Fibroblast of skin of left quadriceps (primary cell): ENCODE measurements at regions not wholly inside any gene's neighbourhood (a gene's known extent, or its start where the extent isn't known, plus 50 kb on each side); places are given as distances from the start of the nearest gene placed in this dataset.
"Not testable (repeated sequence)": the region's sequence is repeated elsewhere in the genome, so short reads cannot be mapped to it uniquely, and the experiment has no call there.

Experiments used
- DNase-seq, 2 experiments: peaks; one replicate each; pipeline ENCODE4 v3.0.0-alpha.2; 2013; ENCODE audit warnings: low read depth in 2 of 2

DNA sequence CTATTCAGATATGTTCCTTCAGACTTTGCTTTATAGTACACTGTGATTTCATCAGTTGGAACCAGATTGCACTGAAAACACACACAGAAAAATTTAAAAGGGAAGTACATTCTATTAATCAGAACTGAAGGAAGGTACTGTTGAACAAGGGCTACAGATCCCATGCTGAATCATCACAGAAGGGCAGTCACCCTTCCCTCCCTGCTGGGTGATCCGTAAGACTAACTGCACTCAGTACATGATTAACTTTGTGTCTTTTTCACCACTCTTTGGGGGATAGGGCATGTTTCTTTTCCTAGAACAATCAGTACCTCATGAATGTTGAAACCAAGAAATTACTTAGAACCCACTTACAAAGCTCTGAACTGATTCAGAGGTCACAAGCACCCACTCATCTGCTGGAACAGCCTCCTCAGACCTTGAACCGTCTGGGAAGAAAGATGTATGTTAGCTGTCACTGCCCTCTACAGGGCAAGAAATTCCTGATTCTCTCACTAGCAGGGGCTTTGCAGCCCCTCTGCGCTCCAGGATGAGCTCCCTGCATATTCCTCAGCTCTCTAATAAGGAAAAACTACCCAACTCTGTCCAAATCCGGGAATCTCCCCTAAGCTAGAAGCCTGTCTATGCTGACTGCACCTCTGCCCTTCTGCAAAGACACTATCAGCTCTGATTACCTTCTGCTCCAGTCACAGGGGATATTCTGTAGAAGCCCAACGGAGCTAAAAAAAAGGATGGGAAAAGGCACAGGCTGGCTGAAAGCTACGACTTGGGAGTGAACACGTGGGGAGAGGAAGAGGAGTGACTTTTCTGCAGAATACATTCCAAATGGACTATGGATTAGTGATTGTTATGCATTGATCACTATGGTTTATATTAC lies 51.0 kb downstream of the IARS1 start:
- peak in 1 of 2 experiments; percentile 13 for DNase-seq

DNA sequence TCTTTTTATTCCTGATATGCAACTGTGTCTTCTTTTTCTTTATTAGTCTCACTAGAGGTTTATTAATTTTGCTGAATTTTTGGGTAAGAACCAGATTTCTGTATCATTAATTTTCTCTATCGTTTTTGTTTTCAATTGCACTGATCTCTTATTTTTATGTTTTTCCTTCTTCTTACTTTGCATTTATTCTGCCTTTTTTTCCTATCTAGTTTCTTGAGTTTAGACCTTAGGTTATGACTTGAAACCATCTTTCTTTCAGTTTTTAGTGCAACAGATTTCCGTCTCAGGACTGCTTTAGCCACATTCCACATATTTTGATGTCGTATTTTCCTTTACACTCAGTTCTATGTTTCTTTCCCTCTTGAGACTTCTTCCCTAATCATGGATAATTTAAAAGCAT lies 56.6 kb downstream of the IARS1 start:
- DNase-seq: no peak

DNA sequence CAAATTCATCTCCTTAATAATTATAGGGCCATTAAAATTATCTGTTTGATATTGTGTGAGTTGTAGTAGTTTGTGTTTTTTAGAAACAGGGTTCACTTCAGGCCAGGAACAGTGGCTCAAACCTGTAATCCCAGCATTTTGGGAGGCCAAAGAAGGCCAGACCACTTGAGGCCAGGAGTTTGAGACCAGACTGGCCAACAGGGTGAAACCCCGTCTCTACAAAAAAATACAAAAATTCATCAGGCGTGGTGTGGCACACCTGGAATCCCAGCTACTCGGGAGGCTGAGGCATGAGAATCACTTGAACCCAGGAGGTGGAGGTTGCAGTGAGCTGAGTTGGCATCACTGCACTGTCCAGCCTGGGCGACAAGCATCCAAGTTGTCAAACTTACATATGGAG lies 57.0 kb downstream of the IARS1 start:
- DNase-seq: no peak

DNA sequence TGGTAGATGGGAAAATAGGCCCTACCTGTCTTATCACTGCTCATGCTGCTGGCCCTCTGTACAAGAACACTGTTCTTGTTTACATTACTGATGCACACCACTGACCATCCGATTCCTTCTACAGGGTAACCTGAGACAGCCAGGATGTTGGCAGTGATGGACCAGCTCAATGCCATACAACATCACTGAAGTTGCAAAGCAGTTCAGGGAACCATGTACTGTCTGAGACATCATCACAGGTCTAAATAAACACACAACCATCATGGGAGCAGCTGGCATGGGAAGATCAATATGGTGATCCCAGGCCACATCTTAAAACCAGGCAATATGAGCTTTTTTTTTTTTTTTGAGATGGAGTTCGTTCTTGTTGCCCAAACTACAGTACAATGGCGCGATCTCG lies 59.0 kb downstream of the IARS1 start:
- no peak for DNase-seq

DNA sequence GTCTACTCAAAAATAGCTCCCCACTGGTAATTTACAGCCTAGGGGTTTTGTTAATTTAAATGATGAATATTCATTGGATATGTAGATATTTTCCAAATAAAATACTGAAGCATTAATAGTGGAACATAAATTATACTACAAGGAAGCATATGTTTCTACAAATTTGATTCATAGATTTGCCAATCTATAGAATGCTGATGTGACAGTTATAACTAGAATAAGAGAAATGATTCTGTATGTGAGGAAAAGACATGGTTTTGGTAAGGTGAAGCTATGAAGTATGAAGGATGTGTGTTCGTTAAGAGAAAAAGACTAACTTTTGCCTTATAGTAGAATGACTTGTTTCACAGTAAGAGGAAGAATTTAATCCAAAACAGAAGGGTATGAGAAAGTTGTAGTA lies 61.3 kb downstream of the IARS1 start:
- DNase-seq: no peak

DNA sequence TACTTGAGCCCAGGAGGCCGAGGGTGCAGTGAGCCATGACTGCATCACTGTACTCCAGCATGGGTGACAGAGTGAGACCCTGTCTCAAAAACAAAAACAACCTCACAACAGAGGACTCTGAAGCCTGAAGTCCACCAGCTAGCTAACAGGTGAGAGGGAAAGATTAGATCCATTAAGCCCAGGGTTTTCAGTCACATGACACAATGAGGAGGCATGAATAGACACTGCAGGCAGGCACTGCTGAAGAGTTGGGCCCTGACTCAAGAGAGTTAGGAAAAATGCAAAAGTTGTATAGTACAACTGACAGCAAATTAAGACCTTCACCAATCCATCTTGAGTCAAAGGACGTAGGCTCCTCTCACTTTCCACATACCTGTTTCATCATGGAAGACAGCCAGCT lies 64.9 kb downstream of the IARS1 start:
- no peak for DNase-seq

DNA sequence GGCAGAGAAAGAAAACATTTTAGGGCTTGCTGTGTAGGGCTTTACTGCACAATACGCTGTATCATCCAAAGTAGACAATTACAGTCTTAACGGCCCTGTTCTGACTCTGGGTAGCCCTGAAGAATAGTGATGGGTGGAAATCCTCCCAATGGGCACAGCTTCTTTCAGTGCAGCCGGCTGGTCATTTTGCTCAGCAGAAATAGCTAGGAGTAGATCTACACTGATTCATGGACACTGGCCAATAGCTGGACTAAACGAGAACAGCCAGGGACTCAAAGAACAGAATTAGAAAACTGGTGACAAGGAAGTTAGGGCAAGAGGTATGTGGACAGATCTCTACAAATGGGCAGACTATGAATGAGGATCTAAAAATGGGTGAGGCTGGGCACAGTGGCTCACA lies 69.3 kb downstream of the IARS1 start:
- DNase-seq: no peak

DNA sequence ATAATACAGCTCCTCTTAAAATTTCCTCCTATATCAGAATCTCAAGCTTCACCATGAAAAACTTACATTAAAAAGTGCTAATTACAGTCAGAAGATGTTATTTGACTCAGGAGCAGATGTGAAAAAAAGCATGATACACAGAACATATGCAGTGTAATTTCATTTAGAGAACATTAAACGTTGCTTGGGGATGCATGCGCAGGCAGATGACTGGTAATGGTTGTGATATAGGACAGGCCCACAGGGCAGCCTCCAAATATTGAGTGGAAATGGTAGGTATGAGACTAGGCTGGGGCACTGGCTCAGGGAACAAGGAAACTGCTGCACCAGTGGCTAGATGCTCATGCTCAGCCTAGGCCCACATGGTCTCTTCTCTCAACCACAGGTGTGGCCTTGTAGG lies 69.7 kb downstream of the IARS1 start:
- DNase-seq: no peak

DNA sequence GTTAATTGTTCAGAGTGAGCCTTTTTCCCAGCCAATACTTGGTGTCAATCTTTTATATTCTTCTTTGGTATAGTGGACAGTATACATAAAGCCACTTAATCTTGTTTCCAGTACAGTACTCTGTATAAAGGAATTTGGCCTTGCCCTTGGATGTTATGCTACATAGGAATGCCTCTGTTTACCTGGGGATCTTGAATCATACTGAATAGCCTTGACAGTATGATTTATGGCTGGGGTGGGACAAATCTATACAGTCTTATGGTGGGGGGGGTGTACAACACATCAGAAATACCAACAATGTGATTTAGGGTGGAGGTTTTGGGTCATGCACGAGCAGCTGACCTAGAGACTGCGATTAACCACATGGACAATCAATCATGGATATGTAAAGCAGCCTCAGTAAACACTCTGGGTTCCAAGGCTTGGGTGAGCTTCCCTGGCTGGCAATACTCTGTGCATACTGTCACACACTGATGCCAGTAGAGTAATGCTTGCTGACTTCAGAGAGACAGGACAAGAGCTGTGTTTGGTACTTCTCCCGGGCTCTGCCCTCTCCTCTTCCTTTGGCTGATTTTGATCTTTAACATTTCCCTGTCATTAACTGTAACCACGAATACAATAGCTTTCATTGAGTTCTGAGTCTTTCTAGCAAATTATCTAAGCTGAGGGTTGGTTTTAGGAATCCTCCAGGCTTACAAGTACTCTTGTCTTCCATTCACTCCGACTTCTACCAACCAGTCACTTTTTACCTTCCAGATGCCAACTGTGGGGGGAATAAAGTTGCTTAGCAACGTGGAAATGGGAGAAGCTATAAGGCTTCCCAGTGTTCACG lies 84.6 kb downstream of the IARS1 start:
- DNase-seq: no peak

DNA sequence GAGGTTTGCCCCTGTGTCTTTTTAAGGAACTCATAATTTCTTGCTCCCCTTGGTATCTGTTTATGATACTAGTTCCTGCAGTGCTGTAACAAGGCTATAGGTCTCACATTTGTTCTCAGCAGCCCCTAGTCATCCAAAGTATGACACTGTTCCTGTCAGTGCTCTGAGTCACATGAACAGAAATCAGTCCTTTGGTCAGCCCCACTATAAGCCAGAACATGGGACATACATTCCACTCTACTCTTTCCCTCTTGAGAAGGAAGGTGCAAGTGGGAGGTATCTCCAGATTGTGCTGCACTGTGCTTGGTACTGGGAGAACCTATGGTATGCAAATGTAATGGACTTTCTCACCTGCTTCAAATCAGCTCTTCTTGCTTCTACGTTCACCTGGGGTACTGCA lies 87.0 kb downstream of the IARS1 start:
- DNase-seq: no peak

DNA sequence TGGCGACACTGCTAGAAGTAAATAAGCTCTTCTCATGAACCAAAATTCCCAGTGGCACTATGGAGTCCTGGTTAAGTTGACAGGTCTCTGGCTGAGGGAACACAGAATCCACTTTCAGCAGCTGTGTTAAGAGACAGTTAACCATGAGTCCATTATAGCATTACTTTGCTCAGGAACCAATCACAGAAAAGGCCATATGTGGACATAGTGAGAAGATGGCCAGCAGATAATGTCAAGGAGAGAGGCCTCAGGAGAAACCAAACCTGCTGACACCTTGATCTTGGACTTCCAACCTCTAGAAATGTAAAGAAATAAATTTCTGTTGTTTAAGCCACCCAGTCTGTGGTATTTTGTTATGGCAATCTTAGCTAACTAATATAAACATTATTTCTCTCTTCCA lies 88.7 kb upstream of the SPTLC1 start:
- not testable (repeated sequence) for DNase-seq

DNA sequence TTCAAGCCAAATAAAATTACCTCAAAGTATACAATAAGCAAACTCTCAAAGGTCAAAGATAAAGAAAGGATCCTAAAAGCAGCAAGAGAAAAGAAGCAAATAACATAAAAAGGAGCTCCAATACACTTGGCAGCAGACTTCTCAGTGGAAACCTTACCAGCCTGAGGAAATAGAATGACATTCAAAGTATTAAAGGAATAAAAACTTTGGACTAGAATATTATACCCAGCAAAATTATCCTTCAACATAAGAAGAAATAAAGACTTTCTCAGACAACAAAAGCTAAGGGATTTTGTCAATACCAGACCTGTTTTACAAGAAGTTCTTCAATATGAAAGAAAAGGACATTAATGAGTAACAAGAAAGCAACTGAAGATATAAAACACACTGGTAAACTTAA lies 83.0 kb upstream of the SPTLC1 start:
- DNase-seq: not testable (repeated sequence)

DNA sequence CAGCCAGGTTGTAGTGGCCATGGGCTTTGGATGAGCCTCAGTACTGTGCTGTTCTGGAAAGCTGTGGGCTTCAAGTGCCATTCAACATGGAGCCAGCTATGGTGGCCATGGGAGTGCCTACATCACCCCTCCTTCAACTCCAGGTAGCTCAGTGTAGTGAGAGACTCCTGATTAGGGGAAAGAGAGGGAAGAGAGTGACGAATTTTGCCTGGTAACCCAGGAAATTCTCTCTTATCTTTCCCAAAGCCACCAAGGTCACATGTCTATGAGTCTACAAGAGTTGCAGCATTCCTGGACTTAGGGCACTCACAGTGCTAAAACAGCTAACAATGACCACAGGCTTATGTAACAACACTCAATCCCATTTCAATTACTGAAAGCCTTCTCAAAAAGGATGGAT lies 81.7 kb upstream of the SPTLC1 start:
- no peak for DNase-seq

DNA sequence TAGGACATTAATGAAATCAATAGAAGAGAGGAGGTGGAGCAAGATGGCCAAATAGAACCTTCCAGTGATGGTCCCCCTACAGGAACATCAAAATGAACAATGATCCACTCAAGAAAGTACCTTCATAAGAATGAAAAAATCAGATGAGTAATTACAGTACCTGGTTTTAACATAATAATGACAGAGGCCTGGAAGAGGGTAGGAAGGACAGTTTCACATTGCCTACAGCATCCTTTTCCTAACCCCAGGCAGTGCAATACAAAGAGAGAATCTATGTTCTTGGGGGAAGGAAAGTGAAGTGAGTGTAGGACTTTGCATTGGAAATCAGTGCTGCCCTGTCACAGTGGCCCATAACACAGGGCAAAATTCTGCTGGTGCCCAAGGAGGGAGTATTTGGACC lies 81.2 kb upstream of the SPTLC1 start:
- no peak for DNase-seq

DNA sequence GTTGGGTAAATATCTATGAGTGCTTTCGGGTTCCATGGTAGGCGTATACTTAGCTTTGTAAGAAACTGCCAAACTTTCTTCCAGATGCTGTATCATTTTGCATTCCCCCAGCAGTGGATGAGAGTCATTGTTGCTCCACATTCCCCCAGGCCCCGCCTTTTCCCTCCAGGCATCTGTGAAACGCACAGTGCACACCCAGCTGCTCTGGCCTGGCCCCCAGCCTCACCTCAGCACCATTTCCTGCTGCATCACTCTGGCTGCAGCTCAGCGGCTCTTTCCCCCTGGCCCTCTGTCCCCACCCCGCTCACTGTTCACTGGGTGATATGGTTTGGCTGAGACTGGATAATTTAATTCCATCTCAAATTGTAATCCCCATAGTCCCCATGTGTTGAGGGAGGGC lies 76.6 kb upstream of the SPTLC1 start:
- peak; percentile 23 to 30 for DNase-seq

DNA sequence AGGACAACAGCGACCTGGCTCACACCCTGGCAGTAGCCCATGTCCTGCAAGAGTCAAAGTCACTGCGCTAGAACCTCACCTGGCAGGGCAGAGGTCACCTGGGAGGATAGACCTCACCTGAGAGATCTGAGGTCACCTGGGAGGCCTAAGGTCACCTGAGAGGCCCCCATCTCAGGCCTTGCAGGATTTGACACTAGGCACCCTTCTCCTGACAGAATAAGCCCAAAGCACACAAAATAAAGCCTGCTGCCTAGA lies 75.2 kb upstream of the SPTLC1 start:
- DNase-seq: no peak

DNA sequence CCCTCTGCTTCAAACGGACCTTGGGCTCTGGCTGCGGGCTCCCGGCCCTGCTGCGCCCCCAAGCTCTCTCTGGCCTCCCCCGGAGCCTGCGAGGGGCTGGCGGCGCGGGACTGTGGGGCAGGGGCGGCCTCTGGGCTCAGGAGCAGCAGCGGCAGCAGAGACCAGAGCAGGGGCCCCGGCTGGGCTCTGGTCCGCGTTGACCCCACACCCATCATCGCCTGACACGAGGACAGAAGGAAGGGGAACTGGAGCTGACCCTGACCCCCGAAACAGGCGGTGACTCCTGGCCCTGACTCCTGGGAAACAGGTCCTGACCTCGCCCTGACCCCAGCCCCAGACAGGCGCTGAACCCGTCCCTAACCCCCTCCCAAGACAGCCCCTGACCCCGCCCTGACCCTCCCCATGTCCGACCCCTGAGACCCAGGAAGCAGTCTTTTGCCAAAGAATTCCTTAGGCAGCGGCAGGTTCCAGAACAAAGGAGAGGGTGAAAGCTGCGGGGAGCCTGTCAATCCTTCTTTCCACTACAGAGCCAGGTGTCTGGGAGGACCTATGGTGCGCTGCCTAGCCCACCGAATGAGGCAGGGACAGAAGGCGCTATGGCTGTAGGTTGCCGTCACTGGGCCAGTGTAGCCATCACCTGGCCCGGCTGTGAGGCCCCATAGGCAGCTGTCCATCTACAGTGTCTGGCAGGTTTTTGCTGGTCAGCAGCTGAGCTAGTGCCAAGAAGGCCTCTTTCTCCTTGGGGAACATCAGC lies 74.7 kb upstream of the SPTLC1 start:
- no peak for DNase-seq

DNA sequence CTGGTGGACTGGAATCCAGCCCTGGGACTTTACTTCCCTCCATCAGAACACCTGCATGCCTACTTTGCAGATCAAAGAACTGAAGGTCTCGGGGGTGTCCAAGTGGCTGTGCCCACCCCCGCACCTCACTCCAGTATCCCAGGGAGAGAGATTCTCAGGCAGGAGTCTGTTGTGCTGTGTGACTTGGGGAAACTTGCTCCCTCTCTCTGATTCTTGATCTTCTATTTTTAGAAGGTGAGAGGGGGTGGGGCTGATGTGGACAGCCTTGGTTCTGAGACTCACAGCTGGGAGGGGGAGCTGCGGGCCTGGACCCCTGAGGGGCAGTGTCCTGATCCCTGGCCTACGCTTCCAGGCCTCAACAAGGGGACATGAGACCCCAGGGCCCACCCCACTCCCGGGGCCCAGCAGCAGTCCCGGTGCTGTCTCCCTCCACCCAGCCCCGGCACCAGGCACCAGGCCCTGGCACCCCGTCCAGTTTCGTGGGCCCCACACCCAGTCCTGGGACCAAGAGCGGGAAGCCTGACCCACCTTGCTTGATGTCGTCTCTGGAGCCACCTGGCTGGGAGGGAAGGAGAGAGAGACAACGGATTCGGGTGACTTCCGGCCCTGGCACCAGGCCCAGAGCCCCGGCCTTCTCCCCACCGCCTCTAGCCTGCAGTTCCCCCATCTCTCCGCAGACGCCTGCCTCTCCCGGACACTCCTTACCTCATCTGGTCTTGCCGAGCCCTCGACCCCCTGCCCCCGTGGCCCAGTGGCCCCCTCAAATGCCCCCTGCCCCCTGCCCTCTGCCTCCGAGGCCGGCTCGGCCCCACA lies 74.0 kb upstream of the SPTLC1 start:
- DNase-seq: no peak

DNA sequence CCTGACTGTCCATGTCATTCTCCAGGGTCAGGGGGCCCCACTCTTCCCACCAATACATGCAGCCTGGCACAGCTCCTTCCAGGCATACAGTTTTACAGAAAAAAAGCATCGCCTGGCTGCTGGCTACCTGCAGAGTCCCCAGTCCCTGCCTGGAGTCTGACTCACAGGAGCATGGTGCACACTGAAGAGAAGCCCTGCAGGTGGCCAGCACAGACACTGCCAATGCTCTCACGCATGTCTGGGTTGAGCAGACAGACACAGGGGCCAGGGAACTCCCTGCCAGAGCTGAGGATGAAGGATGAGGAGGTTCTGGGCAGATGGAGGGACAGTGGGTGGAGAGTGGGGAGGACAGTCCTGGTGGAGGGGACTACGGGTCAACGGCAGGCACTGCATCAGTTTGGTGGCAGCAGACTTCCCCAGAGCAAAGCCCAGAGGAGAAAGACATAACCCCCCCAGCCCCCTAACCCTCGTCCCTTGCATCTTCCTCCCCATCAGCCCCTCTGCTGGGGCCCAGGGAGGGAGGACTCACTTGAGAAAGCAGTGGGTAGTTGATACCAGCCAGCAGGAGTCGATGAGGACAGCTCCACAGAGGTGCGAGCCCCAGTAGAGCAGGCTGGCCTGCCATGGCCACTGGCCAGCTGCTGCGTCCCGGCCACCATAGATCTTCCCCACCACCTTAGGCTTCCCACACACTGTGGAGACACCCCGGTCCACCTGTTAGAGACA lies 72.9 kb upstream of the SPTLC1 start:
- DNase-seq: no peak

DNA sequence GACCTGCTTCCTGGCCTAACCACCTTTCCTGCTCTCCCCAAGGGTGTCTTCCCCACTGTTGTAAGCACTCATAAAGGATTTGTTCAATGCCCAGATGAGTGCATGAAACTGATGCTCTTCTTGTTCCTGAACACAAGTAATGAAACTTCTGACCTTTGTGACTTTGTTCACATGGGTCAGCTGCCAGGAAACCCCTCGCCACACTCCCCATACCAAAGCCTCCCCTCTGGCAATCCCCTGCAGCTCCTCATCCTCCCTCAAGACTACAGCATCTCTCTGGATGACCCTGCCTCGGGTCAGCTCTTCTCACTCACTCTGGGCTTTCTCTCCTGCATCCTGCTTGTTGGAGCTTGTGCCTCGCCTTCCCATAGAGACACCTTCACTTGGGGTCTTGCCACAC lies 72.2 kb upstream of the SPTLC1 start:
- no peak for DNase-seq

DNA sequence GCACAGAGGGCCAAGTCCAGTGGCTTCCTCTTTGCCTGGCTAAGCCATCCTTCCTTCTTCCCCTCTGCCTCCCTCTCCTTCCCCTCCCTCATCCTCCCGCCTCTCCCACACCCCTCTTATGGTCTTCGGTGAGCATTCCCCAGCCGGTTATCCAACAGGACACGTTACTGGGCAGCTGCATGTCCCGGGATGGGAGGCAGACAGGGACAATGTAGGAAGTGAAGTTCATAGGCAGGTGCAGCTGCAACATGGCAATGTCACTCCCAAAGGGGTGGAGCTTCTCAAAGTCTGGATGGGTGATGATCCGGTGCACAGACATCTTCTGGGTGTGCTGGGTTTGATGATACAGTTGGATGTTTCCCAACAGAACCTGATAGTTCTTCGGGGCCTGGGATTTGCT lies 71.4 kb upstream of the SPTLC1 start:
- DNase-seq: no peak
